ENCODE measurements at regions not wholly inside any gene's neighbourhood (a gene's known extent, or its start where the extent isn't known, plus 50 kb on each side); places are given as distances from the start of the nearest gene placed in this dataset.

GRCh38 chr2:107687073-107687472 is 139.6 kb upstream of the RGPD4 start:
- peak in 1 of 6 donors; percentile 21 for DNase-seq (ENCODE audit: low read depth in 4 of 6, low spot score in 6 of 6)
- WGBS (ENCODE audit: insufficient coverage): 79% methylated on average over 4 of the region's 6 CpGs

GRCh38 chr2:107688135-107688534 is 138.6 kb upstream of the RGPD4 start:
- H3K4me3 ChIP-seq (ENCODE audit: low read depth, low read length): no peak overlapping the region
- H3K27me3 ChIP-seq (ENCODE audit: control insufficient read depth, insufficient read depth, low read length): no peaks in the 10 kb centered on the region

More at GRCh38 chr2:107687073-107687472, 139.6 kb upstream of the RGPD4 start:
- no peaks in the 10 kb centered on the region for H3K4me1 ChIP-seq (ENCODE audit: control insufficient read depth, insufficient read depth, low read length)
- no peaks in the 10 kb centered on the region for H3K36me3 ChIP-seq (ENCODE audit: control insufficient read depth, insufficient read depth, low read length)
- H3K27ac ChIP-seq (ENCODE audit: low read depth, low read length): no peak overlapping the region
- H3K27me3 ChIP-seq (ENCODE audit: control insufficient read depth, insufficient read depth, low read length): no peaks in the 10 kb centered on the region
- no peak overlapping the region for H3K4me3 ChIP-seq (ENCODE audit: low read depth, low read length)
- no peaks in the 10 kb centered on the region for H3K9me3 ChIP-seq (ENCODE audit: control insufficient read depth, insufficient read depth, low read length)

GRCh38 chr2:107693604-107694003 is 133.1 kb upstream of the RGPD4 start:
- no peaks in the 10 kb centered on the region for H3K27me3 ChIP-seq (ENCODE audit: control insufficient read depth, insufficient read depth, low read length)
- no peaks in the 10 kb centered on the region for H3K36me3 ChIP-seq (ENCODE audit: control insufficient read depth, insufficient read depth, low read length)
- WGBS (ENCODE audit: insufficient coverage): 100% methylated on average over 1 of the region's 3 CpGs
- no peak for DNase-seq (ENCODE audit: low read depth in 4 of 6, low spot score in 6 of 6)
- H3K4me3 ChIP-seq (ENCODE audit: low read depth, low read length): no peak overlapping the region
- H3K27ac ChIP-seq (ENCODE audit: low read depth, low read length): no peak overlapping the region
- no peaks in the 10 kb centered on the region for H3K4me1 ChIP-seq (ENCODE audit: control insufficient read depth, insufficient read depth, low read length)
- H3K9me3 ChIP-seq (ENCODE audit: control insufficient read depth, insufficient read depth, low read length): no peaks in the 10 kb centered on the region

More at GRCh38 chr2:107688135-107688534, 138.6 kb upstream of the RGPD4 start:
- Histone ChIP-seq H3K36me3 (ENCODE audit: control insufficient read depth, insufficient read depth, low read length) (no peaks in the 10 kb centered on the region), H3K4me1 (ENCODE audit: control insufficient read depth, insufficient read depth, low read length) (no peaks in the 10 kb centered on the region), H3K9me3 (ENCODE audit: control insufficient read depth, insufficient read depth, low read length) (no peaks in the 10 kb centered on the region), H3K27ac (ENCODE audit: low read depth, low read length) (no peak overlapping the region)
- 90% methylated on average over 2 of the region's 5 CpGs for WGBS (ENCODE audit: insufficient coverage)
- DNase-seq (ENCODE audit: low read depth in 4 of 6, low spot score in 6 of 6): no peak

- Histone ChIP-seq H3K27me3 (ENCODE audit: control insufficient read depth, insufficient read depth, low read length) (no peaks in the 10 kb centered on the region), H3K36me3 (ENCODE audit: control insufficient read depth, insufficient read depth, low read length) (no peaks in the 10 kb centered on the region), H3K4me3 (ENCODE audit: low read depth, low read length) (no peak overlapping the region), H3K4me1 (ENCODE audit: control insufficient read depth, insufficient read depth, low read length) (no peaks in the 10 kb centered on the region), H3K9me3 (ENCODE audit: control insufficient read depth, insufficient read depth, low read length) (no peaks in the 10 kb centered on the region), H3K27ac (ENCODE audit: low read depth, low read length) (no peak overlapping the region)
- WGBS (ENCODE audit: insufficient coverage): 100% methylated on average over 4 of the region's 5 CpGs
- DNase-seq (ENCODE audit: low read depth in 4 of 6, low spot score in 6 of 6): no peak
Measured at GRCh38 chr2:107694667-107695066, 132.0 kb upstream of the RGPD4 start.

- no peak for DNase-seq (ENCODE audit: low read depth in 4 of 6, low spot score in 6 of 6)
- no peaks in the 10 kb centered on the region for H3K4me1 ChIP-seq (ENCODE audit: control insufficient read depth, insufficient read depth, low read length)
- no peak overlapping the region for H3K4me3 ChIP-seq (ENCODE audit: low read depth, low read length)
- no peaks in the 10 kb centered on the region for H3K36me3 ChIP-seq (ENCODE audit: control insufficient read depth, insufficient read depth, low read length)
- H3K9me3 ChIP-seq (ENCODE audit: control insufficient read depth, insufficient read depth, low read length): no peaks in the 10 kb centered on the region
- H3K27me3 ChIP-seq (ENCODE audit: control insufficient read depth, insufficient read depth, low read length): no peaks in the 10 kb centered on the region
- H3K27ac ChIP-seq (ENCODE audit: low read depth, low read length): no peak overlapping the region
Measured at GRCh38 chr2:107697385-107697784, 129.3 kb upstream of the RGPD4 start.

GRCh38 chr2:107698861-107699260 is 127.8 kb upstream of the RGPD4 start:
- H3K9me3 ChIP-seq (ENCODE audit: control insufficient read depth, insufficient read depth, low read length): no peaks in the 10 kb centered on the region
- H3K27ac ChIP-seq (ENCODE audit: low read depth, low read length): no peak overlapping the region
- H3K36me3 ChIP-seq (ENCODE audit: control insufficient read depth, insufficient read depth, low read length): no peaks in the 10 kb centered on the region
- H3K4me3 ChIP-seq (ENCODE audit: low read depth, low read length): no peak overlapping the region
- WGBS (ENCODE audit: insufficient coverage): 29% methylated on average over 1 of the region's 3 CpGs
- no peaks in the 10 kb centered on the region for H3K27me3 ChIP-seq (ENCODE audit: control insufficient read depth, insufficient read depth, low read length)
- no peaks in the 10 kb centered on the region for H3K4me1 ChIP-seq (ENCODE audit: control insufficient read depth, insufficient read depth, low read length)
- no peak for DNase-seq (ENCODE audit: low read depth in 4 of 6, low spot score in 6 of 6)

GRCh38 chr2:107700073-107700472 is 126.6 kb upstream of the RGPD4 start:
- H3K4me3 ChIP-seq (ENCODE audit: low read depth, low read length): no peak overlapping the region
- WGBS (ENCODE audit: insufficient coverage): no CpG with 5 or more reads among the region's 1 CpG
- no peaks in the 10 kb centered on the region for H3K27me3 ChIP-seq (ENCODE audit: control insufficient read depth, insufficient read depth, low read length)
- no peaks in the 10 kb centered on the region for H3K36me3 ChIP-seq (ENCODE audit: control insufficient read depth, insufficient read depth, low read length)
- DNase-seq (ENCODE audit: low read depth in 4 of 6, low spot score in 6 of 6): no peak
- H3K9me3 ChIP-seq (ENCODE audit: control insufficient read depth, insufficient read depth, low read length): no peaks in the 10 kb centered on the region
- H3K4me1 ChIP-seq (ENCODE audit: control insufficient read depth, insufficient read depth, low read length): no peaks in the 10 kb centered on the region
- no peak overlapping the region for H3K27ac ChIP-seq (ENCODE audit: low read depth, low read length)

GRCh38 chr2:107711941-107712340 is 114.8 kb upstream of the RGPD4 start:
- Histone ChIP-seq H3K27me3 (ENCODE audit: control insufficient read depth, insufficient read depth, low read length) (no peaks in the 10 kb centered on the region), H3K4me3 (ENCODE audit: low read depth, low read length) (no peak overlapping the region), H3K36me3 (ENCODE audit: control insufficient read depth, insufficient read depth, low read length) (no peaks in the 10 kb centered on the region), H3K4me1 (ENCODE audit: control insufficient read depth, insufficient read depth, low read length) (no peaks in the 10 kb centered on the region), H3K9me3 (ENCODE audit: control insufficient read depth, insufficient read depth, low read length) (no peaks in the 10 kb centered on the region), H3K27ac (ENCODE audit: low read depth, low read length) (no peak overlapping the region)
- 100% methylated on average over 1 of the region's 3 CpGs for WGBS (ENCODE audit: insufficient coverage)
- no peak for DNase-seq (ENCODE audit: low read depth in 4 of 6, low spot score in 6 of 6)

GRCh38 chr2:107712857-107713256 is 113.8 kb upstream of the RGPD4 start:
- Histone ChIP-seq H3K27me3 (ENCODE audit: control insufficient read depth, insufficient read depth, low read length) (no peaks in the 10 kb centered on the region), H3K4me1 (ENCODE audit: control insufficient read depth, insufficient read depth, low read length) (no peaks in the 10 kb centered on the region), H3K27ac (ENCODE audit: low read depth, low read length) (no peak overlapping the region), H3K9me3 (ENCODE audit: control insufficient read depth, insufficient read depth, low read length) (no peaks in the 10 kb centered on the region), H3K4me3 (ENCODE audit: low read depth, low read length) (no peak overlapping the region), H3K36me3 (ENCODE audit: control insufficient read depth, insufficient read depth, low read length) (no peaks in the 10 kb centered on the region)
- no peak for DNase-seq (ENCODE audit: low read depth in 4 of 6, low spot score in 6 of 6)
- 89% methylated on average over 4 of the region's 6 CpGs for WGBS (ENCODE audit: insufficient coverage)

GRCh38 chr2:107717661-107718060 is 109.0 kb upstream of the RGPD4 start:
- 71% methylated on average over 2 of the region's 5 CpGs for WGBS (ENCODE audit: insufficient coverage)
- H3K4me3 ChIP-seq (ENCODE audit: low read depth, low read length): no peak overlapping the region
- DNase-seq (ENCODE audit: low read depth in 4 of 6, low spot score in 6 of 6): no peak
- no peak overlapping the region for H3K27ac ChIP-seq (ENCODE audit: low read depth, low read length)
- H3K9me3 ChIP-seq (ENCODE audit: control insufficient read depth, insufficient read depth, low read length): no peaks in the 10 kb centered on the region
- H3K36me3 ChIP-seq (ENCODE audit: control insufficient read depth, insufficient read depth, low read length): no peaks in the 10 kb centered on the region
- H3K27me3 ChIP-seq (ENCODE audit: control insufficient read depth, insufficient read depth, low read length): no peaks in the 10 kb centered on the region
- peaks cover 5% of the 10 kb centered on the region for H3K4me1 ChIP-seq (ENCODE audit: control insufficient read depth, insufficient read depth, low read length)
